GM21515 (cell line): ENCODE measurements at regions not wholly inside any gene's neighbourhood (a gene's known extent, or its start where the extent isn't known, plus 50 kb on each side); places are given as distances from the start of the nearest gene placed in this dataset.
"Not testable (repeated sequence)": the region's sequence is repeated elsewhere in the genome, so short reads cannot be mapped to it uniquely, and the experiment has no call there.

ENCODE experiments used
- ATAC-seq: cut with Tn5 transposase; IDR thresholded peaks from one replicate; pipeline ENCODE4 v1.9.1; 2021; ENCODE audit not compliant: unreplicated experiment

DNA sequence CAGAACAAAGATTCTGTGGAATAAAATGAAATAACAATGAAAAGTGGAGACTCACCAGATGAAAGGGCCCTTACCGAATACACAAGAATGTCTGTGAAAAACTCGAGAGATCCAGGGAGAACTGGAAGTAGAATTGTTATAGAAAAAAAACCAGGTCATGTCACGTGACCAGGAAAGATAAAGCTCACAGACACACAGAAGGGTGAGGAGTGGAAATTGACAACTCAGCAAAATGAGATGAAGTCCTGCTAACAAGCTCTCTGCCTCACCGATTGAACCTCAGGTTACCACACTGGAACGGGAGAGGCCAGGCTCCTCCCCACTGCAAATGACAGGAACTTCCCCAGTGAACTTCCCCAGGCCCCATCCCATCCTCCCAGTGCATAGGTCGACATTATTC is 1618.0 kb upstream of the PCDH10 start:
- no peak for ATAC-seq

DNA sequence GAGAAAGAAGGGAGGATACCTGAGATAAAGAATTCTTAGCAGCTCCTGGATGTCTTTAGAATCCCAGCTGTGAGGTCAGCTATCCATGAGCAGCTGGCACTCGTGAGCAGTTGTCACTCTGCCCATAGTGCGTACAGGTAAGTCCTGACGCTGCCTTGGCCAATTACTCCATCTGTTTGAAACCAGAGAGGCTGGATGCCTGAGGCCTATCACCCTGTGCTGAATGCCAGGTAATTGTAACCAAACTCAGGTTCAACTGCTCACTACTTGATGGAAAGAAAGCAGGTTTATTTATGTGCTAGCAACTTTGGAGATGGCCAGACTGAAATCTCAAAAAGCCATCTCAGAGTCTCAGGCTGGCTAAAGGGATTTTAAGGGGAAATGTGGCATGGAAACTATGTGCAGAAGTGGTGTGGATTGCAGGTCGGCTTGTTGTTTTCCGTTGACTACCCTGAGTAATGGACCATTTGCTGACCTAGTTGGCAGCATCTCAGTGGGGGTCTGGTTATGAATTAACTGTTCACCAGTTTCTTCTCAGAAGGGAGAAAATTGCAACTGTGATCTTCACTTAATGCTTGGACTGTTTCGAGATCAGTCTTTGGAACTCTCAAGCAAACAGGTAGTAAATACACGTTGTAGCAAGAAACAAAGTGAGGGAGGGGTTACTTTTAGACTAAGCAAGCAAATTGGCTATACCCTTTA is 1614.0 kb upstream of the PCDH10 start:
- ATAC-seq = no peak

- ATAC-seq = no peak
These were observed 1608.8 kb upstream of the PCDH10 start for GRCh38 chr4:131540256-131540655.

DNA sequence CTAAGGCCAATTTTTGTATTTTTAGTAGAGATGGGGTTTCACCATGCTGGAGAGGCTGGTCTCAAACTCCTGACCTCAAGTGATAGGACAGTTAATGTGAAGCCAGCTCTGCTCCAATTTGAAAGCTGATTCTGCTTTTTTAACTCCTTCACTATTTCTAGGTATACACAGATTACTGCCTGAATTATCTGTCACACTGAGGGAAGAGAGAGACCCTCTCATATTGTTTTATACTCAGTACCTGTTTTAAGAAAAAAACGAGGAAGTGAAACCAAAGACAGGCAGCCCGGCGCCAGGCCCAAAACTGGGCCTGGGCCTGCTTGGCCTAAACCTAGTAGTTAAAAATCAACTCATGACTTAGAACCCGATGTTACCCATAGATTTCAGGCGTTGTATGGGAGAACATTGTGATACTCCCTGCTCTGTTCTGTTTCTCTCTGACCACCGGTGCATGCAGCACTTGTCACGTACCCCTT is 1601.5 kb upstream of the PCDH10 start:
- peak; percentile 88 for ATAC-seq

GRCh38 chr4:131551306-131551705 is 1597.8 kb upstream of the PCDH10 start:
- no peak for ATAC-seq

DNA sequence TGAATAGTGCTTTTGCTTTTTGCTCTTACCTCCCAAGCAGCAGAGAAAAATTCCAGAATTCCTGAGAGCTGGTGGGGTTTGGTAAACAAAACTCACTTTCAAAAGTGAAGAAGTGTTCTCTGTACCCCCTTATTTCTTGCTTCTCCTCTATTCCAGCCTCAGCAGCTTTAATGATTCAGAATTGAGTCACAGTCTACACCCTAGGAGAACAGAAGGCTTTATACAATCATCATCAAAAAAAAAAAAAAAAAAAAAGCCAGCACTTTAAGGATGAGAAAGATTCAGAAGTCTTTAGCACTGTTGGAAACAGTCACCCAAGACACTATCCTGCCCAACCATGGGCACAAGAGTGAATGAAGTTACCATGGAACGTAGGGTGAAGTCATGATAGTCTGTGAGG is 1583.1 kb upstream of the PCDH10 start:
- no peak for ATAC-seq

GRCh38 chr4:131584587-131584986 is 1564.5 kb upstream of the PCDH10 start:
- ATAC-seq = no peak

DNA sequence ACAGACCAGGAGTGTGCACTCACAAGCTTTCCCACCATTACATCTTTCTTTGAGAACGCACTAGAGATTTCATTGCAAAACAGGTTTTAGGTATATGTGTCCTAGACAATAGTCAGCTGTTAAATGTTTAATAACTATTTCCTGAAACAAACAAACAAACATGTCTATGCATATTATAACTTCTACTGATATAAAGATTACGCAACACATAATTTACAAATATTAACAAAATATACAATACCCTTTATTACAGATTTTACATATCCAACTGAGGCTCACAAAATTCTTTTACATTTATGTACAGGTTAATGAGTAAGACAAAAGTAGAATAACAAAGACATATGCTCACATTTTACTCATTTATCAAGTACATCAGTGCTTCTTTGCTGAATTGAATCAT is 1554.0 kb upstream of the PCDH10 start:
- ATAC-seq = no peak

DNA sequence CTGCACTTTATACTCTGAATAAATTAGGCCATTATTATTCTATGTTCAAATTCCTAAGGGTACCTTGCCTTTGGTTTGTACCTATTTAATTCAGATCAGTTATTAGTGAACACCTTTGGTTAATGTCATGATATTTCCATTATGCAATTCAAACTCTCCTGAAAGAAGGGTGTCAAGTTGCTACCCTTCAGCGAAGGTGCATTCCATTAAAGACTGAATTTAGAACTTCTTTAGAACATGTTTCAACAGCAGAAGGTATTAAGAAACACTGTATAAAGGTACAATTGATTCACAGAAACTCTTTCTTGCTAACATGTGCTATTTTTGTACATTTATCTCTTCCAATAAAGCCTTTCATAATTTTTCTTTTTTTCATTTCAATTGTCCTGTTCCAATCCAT is 1545.4 kb upstream of the PCDH10 start:
- no peak for ATAC-seq

DNA sequence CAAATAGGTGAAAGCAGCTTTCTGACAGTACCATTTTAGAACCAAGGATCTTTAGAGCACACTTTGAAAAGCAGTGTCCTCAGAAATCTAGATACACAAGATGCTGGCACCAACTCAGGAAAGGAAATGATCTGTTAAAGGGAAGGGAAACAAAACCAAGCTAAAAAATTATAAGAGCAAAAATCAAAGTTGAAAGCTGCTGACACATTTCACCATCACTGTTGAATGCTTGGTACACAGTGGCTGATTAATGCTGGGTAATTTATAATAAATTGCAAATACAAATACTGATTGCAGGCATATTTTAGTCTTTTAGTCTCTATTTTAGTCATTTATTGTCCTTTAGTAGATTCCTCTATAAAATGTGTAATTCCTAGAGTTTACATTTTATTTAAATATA is 1540.1 kb upstream of the PCDH10 start:
- no peak for ATAC-seq

DNA sequence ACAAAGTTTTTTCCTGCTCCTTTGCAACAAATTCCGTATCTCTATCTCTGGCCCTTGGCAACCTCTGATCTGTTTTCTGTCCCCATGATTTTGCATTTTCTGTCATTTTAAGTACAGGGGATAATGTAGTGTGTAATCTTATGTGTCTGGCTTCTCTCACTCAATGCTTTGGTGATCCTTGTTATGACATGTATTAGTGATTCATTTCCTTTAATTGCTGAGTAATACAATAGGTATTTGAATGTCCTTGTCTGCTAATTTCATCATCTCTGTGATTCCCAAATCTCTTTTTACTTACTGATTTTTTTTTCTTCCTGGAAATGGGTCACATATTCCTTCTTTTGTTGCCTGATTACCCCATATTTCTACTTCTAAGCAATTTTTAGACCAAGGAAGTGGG is 1538.6 kb upstream of the PCDH10 start:
- not testable (repeated sequence) for ATAC-seq

- ATAC-seq = peak; percentile 54
These were observed 1535.8 kb upstream of the PCDH10 start for GRCh38 chr4:131613086-131613823.

GRCh38 chr4:131613824-131614216 is 1535.3 kb upstream of the PCDH10 start:
- ATAC-seq = peak; percentile 97

DNA sequence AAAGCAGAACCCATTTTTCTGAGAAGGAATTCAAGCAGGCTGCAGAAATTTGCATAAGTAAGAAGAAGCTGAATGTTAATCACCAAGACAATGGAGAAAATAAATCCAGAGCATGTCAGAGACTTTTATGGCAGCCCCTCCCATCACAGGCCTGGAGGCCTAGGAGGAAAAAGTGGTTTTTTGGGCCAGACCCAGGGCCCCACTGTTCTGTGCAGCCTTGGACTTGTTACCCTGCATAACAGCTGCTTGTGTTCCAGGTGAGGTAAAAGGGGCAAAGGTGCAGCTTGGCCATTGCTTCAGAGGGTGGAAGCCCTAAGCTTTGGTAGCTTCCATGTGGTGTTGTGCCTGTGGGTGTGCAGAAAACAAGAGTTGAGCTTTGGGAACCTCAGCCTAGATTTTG is 1516.2 kb upstream of the PCDH10 start:
- ATAC-seq = no peak

DNA sequence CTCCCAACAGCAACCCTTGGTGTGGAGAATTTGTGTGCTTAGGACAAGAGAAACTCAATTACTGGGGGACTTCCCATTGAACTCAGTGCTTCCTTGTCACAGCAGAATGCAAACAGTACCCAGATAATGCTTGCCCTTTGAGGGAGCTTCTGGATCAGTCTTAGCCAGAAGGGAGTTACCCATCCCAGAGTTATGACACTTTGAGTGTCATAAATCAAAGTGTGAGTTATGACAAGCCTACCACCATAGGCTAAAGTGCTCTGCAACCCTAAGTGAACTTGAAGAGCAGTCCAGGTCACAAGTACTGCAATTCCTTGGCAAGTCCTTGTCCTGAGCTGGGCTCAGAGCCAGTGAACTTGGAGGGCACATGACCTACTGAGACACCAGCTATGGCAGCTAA is 1513.9 kb upstream of the PCDH10 start:
- ATAC-seq = no peak

DNA sequence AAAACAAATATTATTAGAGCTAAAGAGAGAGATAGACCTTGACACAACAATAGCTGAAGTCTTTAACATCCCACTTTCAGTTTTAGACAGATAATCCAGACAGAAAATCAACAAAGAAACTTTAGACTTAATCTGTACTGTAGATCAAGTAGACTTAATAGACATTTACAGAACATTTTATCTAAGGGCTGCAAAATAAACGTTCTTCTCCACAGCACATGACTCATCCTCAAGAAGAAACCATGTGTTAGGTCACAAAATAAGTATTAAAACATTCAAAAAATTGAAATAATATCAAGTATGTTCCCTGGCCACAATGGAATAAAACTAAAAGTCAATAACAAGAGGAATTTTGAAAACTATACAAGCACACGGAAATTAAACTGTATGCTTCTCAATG is 1510.3 kb upstream of the PCDH10 start:
- ATAC-seq = no peak

DNA sequence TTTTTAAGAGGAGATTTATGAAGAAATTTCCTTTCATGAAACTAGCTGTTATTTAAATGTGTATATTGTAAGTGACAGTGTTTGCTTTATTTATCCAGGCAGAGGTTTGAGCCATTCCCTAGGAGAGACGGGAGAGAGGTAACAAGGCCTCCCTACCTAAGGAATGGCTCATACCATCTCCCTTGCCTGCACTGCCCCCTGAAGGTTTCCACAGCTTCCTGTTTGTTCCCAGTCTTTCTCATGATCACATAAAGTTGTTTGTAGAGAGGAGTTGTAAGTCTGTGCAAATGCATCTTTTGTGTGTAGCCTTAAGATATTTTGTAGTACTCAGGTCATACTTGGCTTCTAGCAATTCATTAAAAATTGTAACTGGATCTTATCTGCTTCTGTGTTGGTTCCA is 1504.5 kb upstream of the PCDH10 start:
- no peak for ATAC-seq

DNA sequence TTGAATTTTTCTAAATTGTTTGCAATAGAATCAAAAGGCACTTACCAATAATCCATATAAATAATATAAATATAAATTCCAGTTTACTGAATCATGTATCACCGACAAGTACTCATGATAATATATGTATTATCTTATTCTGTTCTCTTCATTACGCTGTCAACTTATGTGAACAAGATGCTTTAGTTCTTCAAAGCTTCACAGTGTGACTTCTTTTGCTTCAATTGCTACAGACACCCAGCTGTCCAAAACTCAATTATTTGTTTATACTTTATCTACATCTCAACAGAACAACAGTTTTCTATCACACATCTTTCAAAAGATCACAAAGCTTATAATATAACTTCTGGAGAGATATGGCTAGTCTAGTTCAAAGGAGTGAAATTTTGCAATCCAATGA is 1499.9 kb upstream of the PCDH10 start:
- ATAC-seq = no peak

GRCh38 chr4:131650951-131651350 is 1498.1 kb upstream of the PCDH10 start:
- ATAC-seq = no peak

DNA sequence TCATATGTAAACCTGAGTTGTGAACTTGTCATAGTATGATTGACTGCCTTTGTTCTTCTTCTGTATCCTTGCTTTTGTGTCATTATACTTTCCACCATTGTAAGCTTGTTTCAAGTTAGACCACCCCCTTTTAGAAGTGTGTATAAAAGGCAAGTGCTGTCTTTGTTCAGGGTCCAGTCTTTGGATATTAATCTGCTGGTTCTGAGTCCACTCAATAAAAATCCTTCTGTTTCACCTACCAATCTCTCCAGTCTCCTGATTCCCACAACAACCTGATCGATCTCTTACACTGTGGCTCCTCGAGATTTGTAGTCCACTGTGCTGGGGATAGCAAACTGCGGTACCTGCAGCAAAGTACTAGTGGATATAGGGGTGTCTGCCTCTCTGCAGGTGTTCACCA is 1465.8 kb upstream of the PCDH10 start:
- ATAC-seq = not testable (repeated sequence)

- ATAC-seq = no peak
These were observed 1427.2 kb upstream of the PCDH10 start for GRCh38 chr4:131721883-131722282.

GRCh38 chr4:131723069-131723468 is 1426.0 kb upstream of the PCDH10 start:
- not testable (repeated sequence) for ATAC-seq

GRCh38 chr4:131724847-131725246 is 1424.2 kb upstream of the PCDH10 start:
- not testable (repeated sequence) for ATAC-seq
